ENCODE measurements at regions not wholly inside any gene's neighbourhood (a gene's known extent, or its start where the extent isn't known, plus 50 kb on each side); places are given as distances from the start of the nearest gene placed in this dataset.

DNA sequence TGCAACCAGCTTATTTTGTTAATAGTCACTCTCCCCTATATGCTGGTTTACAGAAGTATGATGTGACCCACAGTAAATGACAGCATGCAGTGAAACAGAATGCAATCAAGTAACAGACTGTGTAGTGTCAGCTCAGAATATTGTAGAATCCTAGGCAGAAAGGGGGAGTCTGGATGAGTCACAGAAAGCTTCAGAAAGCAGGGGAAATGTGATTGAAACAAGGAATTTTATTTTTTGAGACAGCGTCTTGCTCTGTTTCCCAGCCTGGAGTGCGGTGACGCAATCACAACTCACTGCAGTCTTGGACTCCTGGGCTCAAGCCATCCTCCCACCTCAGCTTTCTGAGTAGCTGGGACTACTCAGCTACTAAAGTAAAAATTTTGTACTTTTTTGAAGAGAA lies 188.3 kb upstream of the FOXN2 start:
- TF ChIP-seq, protein P1, sequence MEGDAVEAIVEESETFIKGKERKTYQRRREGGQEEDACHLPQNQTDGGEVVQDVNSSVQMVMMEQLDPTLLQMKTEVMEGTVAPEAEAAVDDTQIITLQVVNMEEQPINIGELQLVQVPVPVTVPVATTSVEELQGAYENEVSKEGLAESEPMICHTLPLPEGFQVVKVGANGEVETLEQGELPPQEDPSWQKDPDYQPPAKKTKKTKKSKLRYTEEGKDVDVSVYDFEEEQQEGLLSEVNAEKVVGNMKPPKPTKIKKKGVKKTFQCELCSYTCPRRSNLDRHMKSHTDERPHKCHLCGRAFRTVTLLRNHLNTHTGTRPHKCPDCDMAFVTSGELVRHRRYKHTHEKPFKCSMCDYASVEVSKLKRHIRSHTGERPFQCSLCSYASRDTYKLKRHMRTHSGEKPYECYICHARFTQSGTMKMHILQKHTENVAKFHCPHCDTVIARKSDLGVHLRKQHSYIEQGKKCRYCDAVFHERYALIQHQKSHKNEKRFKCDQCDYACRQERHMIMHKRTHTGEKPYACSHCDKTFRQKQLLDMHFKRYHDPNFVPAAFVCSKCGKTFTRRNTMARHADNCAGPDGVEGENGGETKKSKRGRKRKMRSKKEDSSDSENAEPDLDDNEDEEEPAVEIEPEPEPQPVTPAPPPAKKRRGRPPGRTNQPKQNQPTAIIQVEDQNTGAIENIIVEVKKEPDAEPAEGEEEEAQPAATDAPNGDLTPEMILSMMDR (IDR thresholded peaks at IDR 0.05) = no peak
- TF ChIP-seq EP300 (IDR thresholded peaks at IDR 0.05) = no peak
- TF ChIP-seq POLR2AphosphoS5 (IDR thresholded peaks at IDR 0.05) = no peak

Data from stomach (tissue), 4 donors.